ENCODE measurements at regions not wholly inside any gene's neighbourhood (a gene's known extent, or its start where the extent isn't known, plus 50 kb on each side); places are given as distances from the start of the nearest gene placed in this dataset.

DNA sequence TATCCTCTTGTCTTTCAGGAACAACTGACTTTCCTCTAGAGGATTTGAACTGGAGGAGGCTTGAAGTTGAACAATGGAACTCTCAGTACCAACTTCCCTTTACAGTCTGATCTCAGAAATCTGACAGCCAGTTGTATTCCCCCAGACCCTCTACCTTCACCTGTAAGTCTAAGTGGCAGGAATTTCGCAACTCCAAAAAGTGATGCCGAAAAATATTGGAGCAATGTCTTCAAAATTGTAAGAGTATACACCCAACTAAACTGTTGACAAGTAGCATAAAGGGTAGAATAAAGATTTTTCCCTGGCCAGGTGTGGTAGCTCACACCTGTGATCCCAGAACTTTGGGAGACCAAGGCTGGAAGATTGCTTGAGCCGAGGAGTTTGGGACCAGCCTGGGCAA, 69.1 kb upstream of the CFAP20DC start:
- Histone ChIP-seq H3K4me3 (ENCODE audit: low read length) (no peak overlapping the region), H3K9me2 (replicated peaks; ENCODE audit: insufficient read depth, low read length) (no peaks in the 10 kb centered on the region), H3K27ac (ENCODE audit: low read length) (no peak overlapping the region), H2AFZ (ENCODE audit: low read length) (no peak overlapping the region), H3K27me3 (replicated peaks; ENCODE audit: insufficient read depth, low read length) (no peaks in the 10 kb centered on the region), H3K4me2 (ENCODE audit: low read depth, low read length) (no peak overlapping the region), H3F3A (ENCODE audit: insufficient read depth, low read length) (no peaks in the 10 kb centered on the region), H3K4me1 (ENCODE audit: low read length) (no peaks in the 10 kb centered on the region), H4K20me1 (ENCODE audit: insufficient read depth, low read length) (no peaks in the 10 kb centered on the region), H3K9ac (ENCODE audit: low read length) (no peak overlapping the region), H3K36me3 (replicated peaks; ENCODE audit: insufficient read depth, low read length) (no peaks in the 10 kb centered on the region), H3K79me2 (ENCODE audit: low read length) (no peaks in the 10 kb centered on the region), H3K9me3 (replicated peaks; ENCODE audit: insufficient read depth, low read length) (no peaks in the 10 kb centered on the region)
- no peak for TF ChIP-seq EZH2 (optimal IDR thresholded peaks at IDR 0.05; ENCODE audit: low read depth, low read length)
- TF ChIP-seq CTCF (IDR thresholded peaks at IDR 0.05; ENCODE audit: low read length): no peak
- no peak for TF ChIP-seq EZH2phosphoT487 (IDR thresholded peaks at IDR 0.05; ENCODE audit: low read length)
- no peak for DNase-seq

DNA sequence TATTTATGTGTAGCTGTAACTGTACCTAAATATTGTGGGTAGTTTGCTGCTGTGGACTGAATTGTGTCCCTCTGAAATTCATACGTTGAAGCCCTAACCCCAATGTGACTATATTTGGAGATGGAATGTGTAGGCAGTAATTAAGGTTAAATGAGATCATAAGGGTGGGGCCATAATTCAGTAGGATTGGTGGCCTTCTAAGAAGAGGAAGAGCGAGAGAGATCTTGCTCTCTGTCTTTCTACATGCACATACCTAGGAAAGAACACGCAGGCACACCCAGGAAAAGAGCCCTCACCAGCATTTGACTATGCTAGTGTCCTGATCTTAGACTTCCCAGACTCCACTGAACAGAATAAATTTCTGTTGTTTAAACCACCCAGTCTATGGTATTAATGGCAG, 67.6 kb upstream of the CFAP20DC start:
- no peak for TF ChIP-seq CTCF (IDR thresholded peaks at IDR 0.05; ENCODE audit: low read length)
- no peak for TF ChIP-seq EZH2 (optimal IDR thresholded peaks at IDR 0.05; ENCODE audit: low read depth, low read length)
- no peak for TF ChIP-seq EZH2phosphoT487 (IDR thresholded peaks at IDR 0.05; ENCODE audit: low read length)
- DNase-seq: no peak

DNA sequence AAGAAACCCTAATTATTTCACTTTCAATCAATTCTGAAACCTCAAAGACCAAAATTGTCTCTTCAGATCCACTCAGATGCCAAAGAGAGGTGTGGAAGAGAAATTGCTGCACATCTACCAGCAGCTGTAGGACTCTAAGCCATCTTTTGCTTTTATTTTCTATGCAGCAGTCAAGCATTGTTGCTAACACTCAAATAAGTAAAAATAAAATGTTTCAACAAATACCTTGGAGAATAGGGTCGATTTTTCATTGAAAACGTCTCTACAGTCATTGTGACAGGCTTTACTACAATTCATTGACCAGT, 66.4 kb upstream of the CFAP20DC start:
- H2AFZ ChIP-seq (ENCODE audit: low read length): peak overlapping the region; percentile 3; the same call in 1 of the 2 replicates
- H3K4me2 ChIP-seq (ENCODE audit: low read depth, low read length): peak overlapping the region; percentile 23; the same call in 1 of the 2 replicates
- no peak overlapping the region for H3K9ac ChIP-seq (ENCODE audit: low read length)
- no peaks in the 10 kb centered on the region for H3K27me3 ChIP-seq (replicated peaks; ENCODE audit: insufficient read depth, low read length)
- no peaks in the 10 kb centered on the region for H3K9me3 ChIP-seq (replicated peaks; ENCODE audit: insufficient read depth, low read length)
- H3K36me3 ChIP-seq (replicated peaks; ENCODE audit: insufficient read depth, low read length): no peaks in the 10 kb centered on the region
- H3K9me2 ChIP-seq (replicated peaks; ENCODE audit: insufficient read depth, low read length): no peaks in the 10 kb centered on the region
- DNase-seq: no peak
- TF ChIP-seq EZH2phosphoT487 (IDR thresholded peaks at IDR 0.05; ENCODE audit: low read length) (no peak), CTCF (IDR thresholded peaks at IDR 0.05; ENCODE audit: low read length) (no peak), EZH2 (optimal IDR thresholded peaks at IDR 0.05; ENCODE audit: low read depth, low read length) (no peak)
- H3K4me1 ChIP-seq (ENCODE audit: low read length): no peaks in the 10 kb centered on the region
- H4K20me1 ChIP-seq (ENCODE audit: insufficient read depth, low read length): no peaks in the 10 kb centered on the region
- no peak overlapping the region for H3K27ac ChIP-seq (ENCODE audit: low read length)
- H3F3A ChIP-seq (ENCODE audit: insufficient read depth, low read length): no peaks in the 10 kb centered on the region
- H3K4me3 ChIP-seq (ENCODE audit: low read length): peak overlapping the region; percentile 27; the same call in 1 of the 2 replicates
- H3K79me2 ChIP-seq (ENCODE audit: low read length): no peaks in the 10 kb centered on the region

More for the DNA sequence above, 67.6 kb upstream of the CFAP20DC start:
- Histone ChIP-seq H4K20me1 (ENCODE audit: insufficient read depth, low read length) (no peaks in the 10 kb centered on the region), H3K27me3 (replicated peaks; ENCODE audit: insufficient read depth, low read length) (no peaks in the 10 kb centered on the region), H3K9ac (ENCODE audit: low read length) (no peak overlapping the region), H3K36me3 (replicated peaks; ENCODE audit: insufficient read depth, low read length) (no peaks in the 10 kb centered on the region), H3K4me1 (ENCODE audit: low read length) (no peaks in the 10 kb centered on the region), H3K79me2 (ENCODE audit: low read length) (no peaks in the 10 kb centered on the region), H3K9me3 (replicated peaks; ENCODE audit: insufficient read depth, low read length) (no peaks in the 10 kb centered on the region), H3K27ac (ENCODE audit: low read length) (no peak overlapping the region), H3K4me3 (ENCODE audit: low read length) (no peak overlapping the region), H3K4me2 (ENCODE audit: low read depth, low read length) (no peak overlapping the region), H3K9me2 (replicated peaks; ENCODE audit: insufficient read depth, low read length) (no peaks in the 10 kb centered on the region), H2AFZ (ENCODE audit: low read length) (no peak overlapping the region), H3F3A (ENCODE audit: insufficient read depth, low read length) (no peaks in the 10 kb centered on the region)

All from MM.1S (cell line).